PC-3 (cell line): ENCODE measurements at regions not wholly inside any gene's neighbourhood (a gene's known extent, or its start where the extent isn't known, plus 50 kb on each side); places are given as distances from the start of the nearest gene placed in this dataset.

Experiments
- ATAC-seq: fragments of 200-7000 bp; cut with Tn5 transposase; 2 replicates; pipeline ENCODE4 v1.9.1; 2020; ENCODE audit warnings: mild to moderate bottlenecking, moderate library complexity
- BruUV-seq: library from RNA; stranded (reverse); fragments of 400-500 nt; replicated peaks from 2 replicates; lab custom pipeline; 2021; lab: Mats Ljungman, UMichigan
- CTCF ChIA-PET: fragments of 300-600 bp; sonication (Branson Sonifier 250); formaldehyde crosslinking; loops from one replicate; lab custom pipeline; 2022; ENCODE audit warnings: antibody characterized with exemption; lab: Charles Lee
- POLR2A ChIA-PET: fragments of 300-600 bp; sonication (Branson Sonifier 250); formaldehyde crosslinking; loops from one replicate; lab custom pipeline; 2022; ENCODE audit warnings: antibody characterized with exemption; ENCODE audit not compliant: unreplicated experiment; lab: Charles Lee
- DNase-seq: peaks from one replicate; pipeline ENCODE4 v3.0.0-alpha.2; 2015
- H2AFZ ChIP-seq: fragments of 300-600 bp; sonication (generic); 2 replicates; pipeline ENCODE4 v1.6.0; 2016; ENCODE audit warnings: antibody characterized with exemption, low read length
- H3F3A ChIP-seq: fragments of 300-600 bp; sonication (generic); one replicate; pipeline ENCODE4 v1.6.0; 2017; ENCODE audit warnings: antibody characterized with exemption, low read length, control low read depth, mild to moderate bottlenecking; ENCODE audit not compliant: unreplicated experiment
- H3K27ac ChIP-seq: fragments of 300-600 bp; sonication (generic); 2 replicates; pipeline ENCODE4 v1.5.1; 2016; ENCODE audit warnings: mild to moderate bottlenecking, low read length
- H3K27me3 ChIP-seq: fragments of 300-600 bp; sonication (generic); 2 replicates; pipeline ENCODE4 v1.6.1; 2016; ENCODE audit warnings: low read length, mixed read lengths
- H3K36me3 ChIP-seq: fragments of 300-600 bp; sonication (generic); 2 replicates; pipeline ENCODE4 v1.6.1; 2016; ENCODE audit warnings: low read depth, mixed run types, low read length, mixed read lengths
- H3K4me1 ChIP-seq: fragments of 300-600 bp; sonication (generic); 2 replicates; pipeline ENCODE4 v1.5.1; 2016; ENCODE audit warnings: low read length; ENCODE audit not compliant: insufficient read depth
- H3K4me2 ChIP-seq: fragments of 300-600 bp; sonication (generic); 2 replicates; pipeline ENCODE4 v1.6.0; 2016; ENCODE audit warnings: low read length
- H3K4me3 ChIP-seq: fragments of 300-600 bp; sonication (generic); 2 replicates; pipeline ENCODE4 v1.5.1; 2016; ENCODE audit warnings: mild to moderate bottlenecking, low read length, mixed read lengths
- H3K79me2 ChIP-seq: fragments of 300-600 bp; sonication (generic); 2 replicates; pipeline ENCODE4 v1.6.1; 2017; ENCODE audit warnings: low read length, mixed read lengths
- H3K9ac ChIP-seq: fragments of 300-600 bp; sonication (generic); 2 replicates; pipeline ENCODE4 v1.6.0; 2016; ENCODE audit warnings: mild to moderate bottlenecking, low read length
- H3K9me2 ChIP-seq: fragments of 300-600 bp; sonication (generic); replicated peaks from 2 replicates; pipeline ENCODE4 v1.6.1; 2016; ENCODE audit warnings: mixed run types, low read length, mixed read lengths
- H3K9me3 ChIP-seq: fragments of 300-600 bp; sonication (generic); 2 replicates; pipeline ENCODE4 v1.6.1; 2016; ENCODE audit warnings: low read length, mixed read lengths
- H4K20me1 ChIP-seq: fragments of 300-600 bp; sonication (generic); 2 replicates; pipeline ENCODE4 v1.6.1; 2016; ENCODE audit warnings: low read length, mixed read lengths
- CTCF ChIP-seq: fragments of 300-600 bp; sonication (generic); conservative IDR thresholded peaks from 2 replicates; pipeline ENCODE4 v1.5.1; 2017; ENCODE audit warnings: antibody characterized with exemption, low read depth, mild to moderate bottlenecking, low read length
- EZH2 ChIP-seq: fragments of 300-600 bp; sonication (generic); IDR thresholded peaks from one replicate; pipeline ENCODE4 v1.6.1; 2017; ENCODE audit warnings: antibody characterized with exemption, mild to moderate bottlenecking, low read length; ENCODE audit not compliant: unreplicated experiment
- EZH2phosphoT487 ChIP-seq: fragments of 300-600 bp; sonication (generic); IDR thresholded peaks from 2 replicates; pipeline ENCODE4 v1.6.1; 2018; ENCODE audit warnings: mild to moderate bottlenecking, antibody characterized with exemption, low read length, borderline replicate concordance
- intact Hi-C: fragments of 100-400 bp; cut with micrococcal nuclease; formaldehyde crosslinking; loops from 2 replicates; pipeline ENCODE4 v1.9.0; 2023

- ChIA-PET POLR2A (no interaction called here), CTCF (no interaction called here)
- no peak overlapping the region for H2AFZ ChIP-seq
- TF ChIP-seq EZH2phosphoT487 (no peak), CTCF (no peak), EZH2 (no peak)
- H3K27ac ChIP-seq, result no peak overlapping the region
- no peaks in the 10 kb centered on the region for H3K4me1 ChIP-seq
- ATAC-seq (no peak), DNase-seq (no peak)
- intact Hi-C loops, result no loop called here
- BruUV-seq, result no TSS peak
- no peak overlapping the region for H3K4me2 ChIP-seq
- no peak overlapping the region for H3K4me3 ChIP-seq
- no peaks in the 10 kb centered on the region for H3F3A ChIP-seq
- no peaks in the 10 kb centered on the region for H4K20me1 ChIP-seq
- no peak overlapping the region for H3K9ac ChIP-seq
- H3K9me3 ChIP-seq, result no peaks in the 10 kb centered on the region
- no peaks in the 10 kb centered on the region for H3K27me3 ChIP-seq
- no peaks in the 10 kb centered on the region for H3K36me3 ChIP-seq
- no peaks in the 10 kb centered on the region for H3K79me2 ChIP-seq
- no peaks in the 10 kb centered on the region for H3K9me2 ChIP-seq
Measured at GRCh38 chr15:81685237-81685636, 311.2 kb upstream of the TMC3 start.

GRCh38 chr15:81680829-81681228 lies 306.8 kb upstream of the TMC3 start:
- no peak overlapping the region for H2AFZ ChIP-seq

DNA sequence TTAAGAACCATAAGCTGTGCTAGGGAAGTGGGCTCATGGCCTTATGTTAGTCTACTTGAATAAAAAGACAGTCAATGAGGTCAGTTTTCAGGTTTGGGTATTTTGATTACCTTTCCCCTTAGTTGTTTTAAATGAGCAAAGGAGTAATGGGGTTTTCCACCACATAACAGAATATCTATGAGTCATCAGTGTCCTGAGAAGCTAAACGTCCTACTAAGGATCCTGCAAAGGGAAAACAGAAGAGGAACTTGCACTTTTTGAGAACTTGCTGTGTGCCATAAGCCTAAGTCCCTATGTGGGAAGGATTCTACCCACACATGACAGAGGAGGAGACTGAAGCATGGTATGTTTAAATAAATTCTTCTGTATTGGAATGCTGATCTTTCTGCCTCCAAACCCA lies 292.8 kb upstream of the TMC3 start:
- ChIA-PET POLR2A (no interaction called here), CTCF (no interaction called here)
- Histone ChIP-seq H3K36me3 (no peaks in the 10 kb centered on the region), H3K9ac (no peak overlapping the region), H3F3A (no peaks in the 10 kb centered on the region), H4K20me1 (no peaks in the 10 kb centered on the region), H3K4me1 (no peaks in the 10 kb centered on the region), H2AFZ (no peak overlapping the region), H3K4me3 (no peak overlapping the region), H3K27ac (no peak overlapping the region), H3K9me3 (no peaks in the 10 kb centered on the region), H3K79me2 (no peaks in the 10 kb centered on the region), H3K9me2 (no peaks in the 10 kb centered on the region), H3K27me3 (no peaks in the 10 kb centered on the region), H3K4me2 (no peak overlapping the region)
- TF ChIP-seq EZH2, result no peak
- no peak for TF ChIP-seq CTCF
- no peak for TF ChIP-seq EZH2phosphoT487
- no peak for ATAC-seq
- intact Hi-C loops, result no loop called here
- no peak for DNase-seq
- no TSS peak for BruUV-seq

More at GRCh38 chr15:81680829-81681228, 306.8 kb upstream of the TMC3 start:
- TF ChIP-seq EZH2phosphoT487, result no peak
- no peak for TF ChIP-seq CTCF
- no peak for TF ChIP-seq EZH2
- Histone ChIP-seq H3K4me3 (no peak overlapping the region), H3K36me3 (no peaks in the 10 kb centered on the region), H3K9me2 (no peaks in the 10 kb centered on the region), H4K20me1 (no peaks in the 10 kb centered on the region), H3K79me2 (no peaks in the 10 kb centered on the region), H3K9me3 (no peaks in the 10 kb centered on the region), H3K9ac (no peak overlapping the region), H3K4me1 (no peaks in the 10 kb centered on the region), H3K27me3 (no peaks in the 10 kb centered on the region), H3F3A (no peaks in the 10 kb centered on the region), H3K27ac (no peak overlapping the region), H3K4me2 (no peak overlapping the region)
- POLR2A ChIA-PET, result no interaction called here
- CTCF ChIA-PET, result no interaction called here
- BruUV-seq, result no TSS peak
- DNase-seq, result no peak
- intact Hi-C loops, result no loop called here
- ATAC-seq, result no peak
